ENCODE measurements at regions not wholly inside any gene's neighbourhood (a gene's known extent, or its start where the extent isn't known, plus 50 kb on each side); places are given as distances from the start of the nearest gene placed in this dataset.

DNA sequence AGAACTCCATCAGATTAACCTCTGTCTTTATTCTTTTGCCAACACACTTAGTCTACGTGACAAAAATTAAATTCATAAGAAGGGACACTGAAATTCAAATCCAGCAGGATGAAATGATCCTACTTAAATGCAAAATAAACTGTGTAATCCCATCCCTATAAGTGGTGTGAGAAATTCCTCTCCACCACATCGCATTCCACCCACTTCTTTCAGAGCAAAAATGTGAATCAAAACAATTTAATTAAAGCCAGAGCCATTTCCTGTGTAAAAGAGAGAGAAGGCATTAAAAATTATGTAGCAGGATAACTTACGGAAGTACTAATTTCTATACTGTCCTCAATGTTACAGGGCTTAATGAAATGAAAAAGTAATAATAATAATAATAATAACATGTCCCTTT, 844.3 kb downstream of the GALC start:
- 59% methylated on average over 3 of the region's 3 CpGs for WGBS
- no peak for TF ChIP-seq POLR2AphosphoS5 (IDR thresholded peaks at IDR 0.05)
- no peak for TF ChIP-seq EP300 (IDR thresholded peaks at IDR 0.05)
- no peak for TF ChIP-seq POLR2A (IDR thresholded peaks at IDR 0.05; ENCODE audit: low read depth)
- no peak for TF ChIP-seq CTCF (IDR thresholded peaks at IDR 0.05)
- no peak for DNase-seq (ENCODE audit: extremely low spot score)
- Histone ChIP-seq H3K9me3 (no peaks in the 10 kb centered on the region), H3K36me3 (no peaks in the 10 kb centered on the region), H3K27ac (replicated peaks in 1 of 4) (no peak overlapping the region), H3K27me3 (no peaks in the 10 kb centered on the region), H3K4me1 (peaks cover 0 to 1% (median 0%) of the 10 kb centered on the region in 4 donors), H3K4me3 (no peak overlapping the region)
- intact Hi-C loops (cut with DNase I) = no loop called here

DNA sequence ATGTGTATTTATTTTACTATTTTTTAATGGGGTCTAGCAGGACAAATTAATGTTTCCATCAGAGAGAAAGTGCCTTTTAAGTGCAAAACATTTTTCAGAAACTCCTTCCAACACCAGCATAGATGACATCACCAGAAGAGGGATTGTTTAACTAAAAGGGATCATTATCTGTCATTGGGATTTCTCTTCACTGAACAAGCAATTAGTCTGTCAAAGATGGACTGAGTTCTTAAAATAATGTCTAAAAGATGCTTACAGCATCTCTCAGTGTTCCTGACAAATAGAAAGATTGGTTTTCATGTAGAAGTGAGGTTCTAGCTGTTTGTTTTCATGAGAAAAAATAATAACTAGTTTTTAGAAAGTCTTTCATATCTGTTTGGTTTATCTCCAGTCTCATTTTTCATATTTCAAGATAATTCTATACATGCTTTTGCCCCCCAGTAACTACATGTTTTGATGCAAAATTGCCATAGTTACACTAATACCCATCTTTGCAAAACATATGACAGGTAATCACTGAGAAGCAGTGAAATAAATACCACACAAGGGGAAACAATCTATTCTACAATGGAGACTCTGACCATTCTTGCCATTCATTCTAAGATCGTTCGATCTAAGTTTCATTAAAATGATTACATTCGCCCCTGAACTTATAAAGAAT, 850.3 kb downstream of the GALC start:
- H3K36me3 ChIP-seq = no peaks in the 10 kb centered on the region
- no peaks in the 10 kb centered on the region for H3K27me3 ChIP-seq
- no peak overlapping the region for H3K4me3 ChIP-seq
- H3K9me3 ChIP-seq = no peaks in the 10 kb centered on the region
- intact Hi-C loops (cut with DNase I) = no loop called here
- 64% methylated on average over 3 of the region's 3 CpGs for WGBS
- DNase-seq (ENCODE audit: extremely low spot score) = no peak
- TF ChIP-seq EP300 (IDR thresholded peaks at IDR 0.05) = no peak
- no peak for TF ChIP-seq CTCF (IDR thresholded peaks at IDR 0.05)
- TF ChIP-seq POLR2A (IDR thresholded peaks at IDR 0.05; ENCODE audit: low read depth) = no peak
- no peak for TF ChIP-seq POLR2AphosphoS5 (IDR thresholded peaks at IDR 0.05)
- H3K4me1 ChIP-seq = no peaks in the 10 kb centered on the region
- H3K27ac ChIP-seq (replicated peaks in 1 of 4) = no peak overlapping the region

GRCh38 chr14:87141801-87142200, 851.2 kb downstream of the GALC start:
- 60% methylated on average over 2 of the region's 2 CpGs for WGBS
- no peak for TF ChIP-seq EP300 (IDR thresholded peaks at IDR 0.05)
- no peak for TF ChIP-seq POLR2AphosphoS5 (IDR thresholded peaks at IDR 0.05)
- no peak for DNase-seq (ENCODE audit: extremely low spot score)

GRCh38 chr14:87139299-87139698, 853.7 kb downstream of the GALC start:
- Histone ChIP-seq H3K4me3 (no peak overlapping the region), H3K27ac (replicated peaks in 1 of 4) (no peak overlapping the region), H3K36me3 (no peaks in the 10 kb centered on the region), H3K9me3 (no peaks in the 10 kb centered on the region), H3K4me1 (no peaks in the 10 kb centered on the region), H3K27me3 (no peaks in the 10 kb centered on the region)
- DNase-seq (ENCODE audit: extremely low spot score) = no peak
- no peak for TF ChIP-seq CTCF (IDR thresholded peaks at IDR 0.05)
- no peak for TF ChIP-seq POLR2AphosphoS5 (IDR thresholded peaks at IDR 0.05)
- TF ChIP-seq EP300 (IDR thresholded peaks at IDR 0.05) = no peak
- TF ChIP-seq POLR2A (IDR thresholded peaks at IDR 0.05; ENCODE audit: low read depth) = no peak
- WGBS = 81% methylated on average over 2 of the region's 2 CpGs
- intact Hi-C loops (cut with DNase I) = no loop called here

More at GRCh38 chr14:87141801-87142200, 851.2 kb downstream of the GALC start:
- H3K36me3 ChIP-seq = no peaks in the 10 kb centered on the region
- no peak overlapping the region for H3K27ac ChIP-seq (replicated peaks in 1 of 4)
- H3K27me3 ChIP-seq = no peaks in the 10 kb centered on the region
- H3K9me3 ChIP-seq = no peaks in the 10 kb centered on the region
- no peaks in the 10 kb centered on the region for H3K4me1 ChIP-seq
- H3K4me3 ChIP-seq = no peak overlapping the region
- intact Hi-C loops (cut with DNase I) = no loop called here

- no peak overlapping the region for H3K27ac ChIP-seq (replicated peaks in 1 of 4)
- intact Hi-C loops (cut with DNase I) = no loop called here
- no peaks in the 10 kb centered on the region for H3K36me3 ChIP-seq
- no peak for DNase-seq (ENCODE audit: extremely low spot score)
- WGBS = 54% methylated on average over 3 of the region's 4 CpGs
- no peaks in the 10 kb centered on the region for H3K27me3 ChIP-seq
- H3K4me1 ChIP-seq = peaks cover 0 to 4% (median 0%) of the 10 kb centered on the region in 4 donors
- no peaks in the 10 kb centered on the region for H3K9me3 ChIP-seq
- TF ChIP-seq POLR2AphosphoS5 (IDR thresholded peaks at IDR 0.05) (no peak), EP300 (IDR thresholded peaks at IDR 0.05) (no peak), CTCF (IDR thresholded peaks at IDR 0.05) (no peak)
- no peak overlapping the region for H3K4me3 ChIP-seq
These were observed 859.7 kb downstream of the GALC start for GRCh38 chr14:87133073-87133801.
